ENCODE measurements at regions not wholly inside any gene's neighbourhood (a gene's known extent, or its start where the extent isn't known, plus 50 kb on each side); places are given as distances from the start of the nearest gene placed in this dataset.

DNA sequence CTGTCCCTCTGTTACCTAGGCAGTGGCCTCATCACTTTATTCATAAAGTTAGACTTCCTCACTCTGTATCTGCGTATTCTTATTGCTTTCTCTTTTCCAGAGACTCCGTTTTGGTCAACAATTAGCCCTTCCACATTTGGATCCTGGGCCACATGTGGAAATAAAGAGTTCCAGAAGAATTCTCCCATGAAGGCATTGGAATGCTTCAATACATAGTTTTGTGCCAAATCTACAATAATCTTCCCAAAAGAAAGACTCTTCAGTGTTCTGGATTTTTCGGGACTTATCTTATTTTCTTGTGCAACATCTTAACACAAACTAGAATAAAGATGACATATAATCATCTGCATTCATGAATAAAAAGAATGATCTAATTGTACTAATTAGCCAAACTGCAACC, 187.7 kb upstream of the BMP2 start:
- TF ChIP-seq, protein P1, sequence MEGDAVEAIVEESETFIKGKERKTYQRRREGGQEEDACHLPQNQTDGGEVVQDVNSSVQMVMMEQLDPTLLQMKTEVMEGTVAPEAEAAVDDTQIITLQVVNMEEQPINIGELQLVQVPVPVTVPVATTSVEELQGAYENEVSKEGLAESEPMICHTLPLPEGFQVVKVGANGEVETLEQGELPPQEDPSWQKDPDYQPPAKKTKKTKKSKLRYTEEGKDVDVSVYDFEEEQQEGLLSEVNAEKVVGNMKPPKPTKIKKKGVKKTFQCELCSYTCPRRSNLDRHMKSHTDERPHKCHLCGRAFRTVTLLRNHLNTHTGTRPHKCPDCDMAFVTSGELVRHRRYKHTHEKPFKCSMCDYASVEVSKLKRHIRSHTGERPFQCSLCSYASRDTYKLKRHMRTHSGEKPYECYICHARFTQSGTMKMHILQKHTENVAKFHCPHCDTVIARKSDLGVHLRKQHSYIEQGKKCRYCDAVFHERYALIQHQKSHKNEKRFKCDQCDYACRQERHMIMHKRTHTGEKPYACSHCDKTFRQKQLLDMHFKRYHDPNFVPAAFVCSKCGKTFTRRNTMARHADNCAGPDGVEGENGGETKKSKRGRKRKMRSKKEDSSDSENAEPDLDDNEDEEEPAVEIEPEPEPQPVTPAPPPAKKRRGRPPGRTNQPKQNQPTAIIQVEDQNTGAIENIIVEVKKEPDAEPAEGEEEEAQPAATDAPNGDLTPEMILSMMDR (IDR thresholded peaks at IDR 0.05): no peak
- TF ChIP-seq EP300 (IDR thresholded peaks at IDR 0.05): no peak
- TF ChIP-seq POLR2A (IDR thresholded peaks at IDR 0.05): no peak
